ENCODE measurements at regions not wholly inside any gene's neighbourhood (a gene's known extent, or its start where the extent isn't known, plus 50 kb on each side); places are given as distances from the start of the nearest gene placed in this dataset.

DNA sequence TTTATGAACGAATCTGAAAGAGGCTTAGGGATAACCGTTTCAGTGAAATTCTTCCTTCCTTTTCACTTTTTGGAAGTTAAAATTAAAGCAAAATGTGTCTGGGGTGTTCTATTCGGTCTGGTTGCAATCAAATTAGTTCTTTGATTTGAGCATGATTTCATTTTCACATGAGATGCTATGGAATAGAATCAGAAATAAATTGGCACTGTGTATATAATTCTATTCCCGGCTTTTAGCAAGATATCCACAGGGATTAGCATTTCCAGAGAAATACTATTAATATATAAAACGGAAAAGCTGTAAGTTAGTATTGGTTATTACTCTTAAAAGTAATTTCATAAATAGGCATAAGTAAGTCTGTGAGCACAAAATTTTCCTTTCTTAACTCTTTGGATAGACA is 1676.8 kb upstream of the PCDH7 start:
- no peak for TF ChIP-seq ZNF274 (IDR thresholded peaks at IDR 0.05; ENCODE audit: low read depth, low read length)
- no peak for TF ChIP-seq SUZ12 (IDR thresholded peaks at IDR 0.05; ENCODE audit: extremely low read depth, insufficient read depth, insufficient read length)

All from NT2/D1 (cell line).